ENCODE measurements at regions not wholly inside any gene's neighbourhood (a gene's known extent, or its start where the extent isn't known, plus 50 kb on each side); places are given as distances from the start of the nearest gene placed in this dataset.

- no peak for DNase-seq (ENCODE audit: extremely low read depth, low read depth)
- H3K4me3 ChIP-seq (replicated peaks; ENCODE audit: low read depth, low read length) = no peak overlapping the region
- TF ChIP-seq CTCF (IDR thresholded peaks at IDR 0.05; ENCODE audit: low read depth, low read length, missing control alignments) = no peak
These were observed 456.9 kb upstream of the SYT1 start for GRCh38 chr12:78407722-78408121.

DNA sequence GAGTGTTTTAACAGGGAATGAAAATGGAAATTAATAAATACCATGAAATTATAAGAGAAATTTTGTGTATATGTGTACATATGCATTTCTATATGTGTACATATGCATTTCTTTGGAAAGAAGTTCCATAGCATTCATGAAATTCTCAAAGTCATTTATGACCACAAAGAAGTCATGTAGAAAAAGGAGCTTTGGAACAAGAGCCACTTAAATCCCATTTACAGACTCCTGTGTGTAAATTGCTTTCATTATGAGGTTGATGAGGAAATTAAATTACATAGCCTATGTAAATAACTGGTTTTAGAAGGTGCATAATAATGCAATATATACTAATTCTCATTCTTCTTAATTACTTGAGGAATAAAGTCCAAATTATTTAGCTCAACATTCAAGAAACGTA, 450.5 kb upstream of the SYT1 start:
- no peak for DNase-seq (ENCODE audit: extremely low read depth, low read depth)
- no peak for TF ChIP-seq CTCF (IDR thresholded peaks at IDR 0.05; ENCODE audit: low read depth, low read length, missing control alignments)
- no peak overlapping the region for H3K4me3 ChIP-seq (replicated peaks; ENCODE audit: low read depth, low read length)

- no peak overlapping the region for H3K4me3 ChIP-seq (replicated peaks; ENCODE audit: low read depth, low read length)
- DNase-seq (ENCODE audit: extremely low read depth, low read depth) = no peak
These were observed 445.7 kb upstream of the SYT1 start for GRCh38 chr12:78418919-78419318.

DNA sequence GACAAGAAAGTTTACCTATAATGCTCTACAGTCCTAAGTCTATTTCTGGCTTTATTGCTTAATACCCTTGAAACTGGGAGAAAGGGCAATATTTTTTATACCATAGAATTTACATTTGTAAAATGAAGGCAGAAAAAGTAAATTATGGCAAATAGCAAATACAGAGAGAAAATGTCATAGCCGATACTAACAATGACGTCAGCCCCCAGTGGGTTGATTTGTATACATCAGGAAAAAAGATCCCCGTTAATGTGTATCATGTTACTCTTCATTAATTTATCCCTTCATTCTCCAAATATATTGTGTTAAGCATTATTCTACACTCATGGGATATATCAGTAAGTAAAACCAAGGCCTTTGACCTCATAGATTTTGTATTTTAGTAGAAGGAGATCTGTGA, 445.1 kb upstream of the SYT1 start:
- H3K4me3 ChIP-seq (replicated peaks; ENCODE audit: low read depth, low read length) = no peak overlapping the region
- DNase-seq (ENCODE audit: extremely low read depth, low read depth) = no peak
- TF ChIP-seq CTCF (IDR thresholded peaks at IDR 0.05; ENCODE audit: low read depth, low read length, missing control alignments) = no peak

More at GRCh38 chr12:78418919-78419318, 445.7 kb upstream of the SYT1 start:
- TF ChIP-seq CTCF (IDR thresholded peaks at IDR 0.05; ENCODE audit: low read depth, low read length, missing control alignments) = no peak

- no peak for TF ChIP-seq CTCF (IDR thresholded peaks at IDR 0.05; ENCODE audit: low read depth, low read length, missing control alignments)
- DNase-seq (ENCODE audit: extremely low read depth, low read depth) = no peak
These were observed 443.6 kb upstream of the SYT1 start for GRCh38 chr12:78420991-78421390.

DNA sequence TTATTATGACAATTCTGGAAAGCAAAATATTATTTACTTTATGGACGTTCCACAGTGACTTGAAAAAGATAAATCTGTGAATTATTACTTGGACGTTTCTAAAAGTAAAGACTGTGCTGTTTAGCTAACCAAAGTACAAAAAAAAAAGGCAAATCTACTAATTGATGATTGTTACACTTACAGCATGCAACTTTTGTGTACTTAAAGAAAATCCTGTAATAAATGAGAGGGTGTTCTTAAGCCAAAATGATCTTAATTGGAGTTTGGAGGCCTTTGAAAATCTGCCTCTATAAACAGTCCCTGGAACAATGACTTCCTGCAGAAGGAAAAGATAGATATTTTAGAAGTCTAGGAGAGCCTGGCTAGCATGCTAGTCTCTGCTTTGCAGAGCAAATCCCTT, 434.0 kb upstream of the SYT1 start:
- no peak for DNase-seq (ENCODE audit: extremely low read depth, low read depth)
- TF ChIP-seq CTCF (IDR thresholded peaks at IDR 0.05; ENCODE audit: low read depth, low read length, missing control alignments) = no peak
- no peak overlapping the region for H3K4me3 ChIP-seq (replicated peaks; ENCODE audit: low read depth, low read length)

More at GRCh38 chr12:78420991-78421390, 443.6 kb upstream of the SYT1 start:
- no peak overlapping the region for H3K4me3 ChIP-seq (replicated peaks; ENCODE audit: low read depth, low read length)

DNA sequence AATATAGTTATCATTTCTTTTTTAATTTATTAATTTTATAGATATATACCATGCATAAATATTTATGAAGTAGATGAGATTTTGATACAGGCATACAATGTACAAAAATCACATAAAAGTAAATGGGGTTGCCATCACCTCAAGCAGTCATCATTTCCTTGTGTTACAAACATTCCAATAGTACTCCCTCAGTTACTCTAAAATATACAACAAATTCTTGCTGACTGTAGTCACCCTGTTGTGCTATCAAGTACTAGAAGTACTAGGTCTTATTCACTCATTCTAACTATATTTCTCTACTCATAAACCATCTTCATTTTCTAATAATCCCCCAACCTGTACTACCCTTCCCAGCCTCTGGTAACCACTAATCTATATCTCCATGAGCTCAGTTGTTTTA, 432.6 kb upstream of the SYT1 start:
- H3K4me3 ChIP-seq (replicated peaks; ENCODE audit: low read depth, low read length) = no peak overlapping the region
- DNase-seq (ENCODE audit: extremely low read depth, low read depth) = no peak
- TF ChIP-seq CTCF (IDR thresholded peaks at IDR 0.05; ENCODE audit: low read depth, low read length, missing control alignments) = no peak

Measured in HFF-Myc (cell line).